GM06990 (cell line): ENCODE measurements at regions not wholly inside any gene's neighbourhood (a gene's known extent, or its start where the extent isn't known, plus 50 kb on each side); places are given as distances from the start of the nearest gene placed in this dataset.
A peak's percentile ranks its signal among the peaks of the same experiment; 100 is the strongest.
"Not testable (repeated sequence)": the region's sequence is repeated elsewhere in the genome, so short reads cannot be mapped to it uniquely, and the experiment has no call there.

Experiments used
- DNase-seq: peaks from one replicate; pipeline ENCODE4 v3.0.0-alpha.2; 2011; ENCODE audit not compliant: insufficient read length; ENCODE audit errors: extremely low read depth
- H3K27me3 ChIP-seq: replicated peaks from 2 replicates; pipeline ENCODE4 v1.6.0; 2011; ENCODE audit warnings: low read length; ENCODE audit not compliant: control insufficient read depth, insufficient read depth
- H3K36me3 ChIP-seq: 2 replicates; pipeline ENCODE4 v1.5.1; 2011; ENCODE audit warnings: low read length; ENCODE audit not compliant: control insufficient read depth, insufficient read depth
- H3K4me3 ChIP-seq: replicated peaks from 2 replicates; pipeline ENCODE4 v1.5.1; 2011; ENCODE audit warnings: low read depth, mild to moderate bottlenecking, control low read depth, low read length
- CTCF ChIP-seq: IDR thresholded peaks from 2 replicates; pipeline ENCODE4 v1.5.1; 2011; ENCODE audit warnings: low read length, control low read depth, mild to moderate bottlenecking, inconsistent platforms; ENCODE audit not compliant: insufficient read depth, poor library complexity, severe bottlenecking

- DNase-seq: peak; percentile 83
- peak overlapping the region; percentile 52 for H3K4me3 ChIP-seq
- no peaks in the 10 kb centered on the region for H3K36me3 ChIP-seq
- no peaks in the 10 kb centered on the region for H3K27me3 ChIP-seq
- TF ChIP-seq CTCF: no peak
These were observed 88.4 kb upstream of the ATF7IP2 start for GRCh38 chr16:10297341-10298006.

GRCh38 chr16:10300905-10301304 lies 85.0 kb upstream of the ATF7IP2 start:
- Histone ChIP-seq H3K4me3 (no peak overlapping the region), H3K27me3 (no peaks in the 10 kb centered on the region), H3K36me3 (no peaks in the 10 kb centered on the region)
- DNase-seq: no peak
- no peak for TF ChIP-seq CTCF

- H3K4me3 ChIP-seq, DNase-seq, H3K27me3 ChIP-seq, H3K36me3 ChIP-seq: not testable (repeated sequence)
These were observed 84.3 kb upstream of the ATF7IP2 start for GRCh38 chr16:10301547-10301946.

- no peak for TF ChIP-seq CTCF
- no peak for DNase-seq
- Histone ChIP-seq H3K4me3 (no peak overlapping the region), H3K36me3 (no peaks in the 10 kb centered on the region), H3K27me3 (no peaks in the 10 kb centered on the region)
These were observed 79.9 kb upstream of the ATF7IP2 start for GRCh38 chr16:10305912-10306311.

GRCh38 chr16:10308305-10309193 lies 77.3 kb upstream of the ATF7IP2 start:
- Histone ChIP-seq H3K36me3 (no peaks in the 10 kb centered on the region), H3K27me3 (no peaks in the 10 kb centered on the region), H3K4me3 (no peak overlapping the region)
- no peak for TF ChIP-seq CTCF
- peak; percentile 34 for DNase-seq

GRCh38 chr16:10309271-10309932 lies 76.5 kb upstream of the ATF7IP2 start:
- no peak for TF ChIP-seq CTCF
- no peaks in the 10 kb centered on the region for H3K36me3 ChIP-seq
- no peaks in the 10 kb centered on the region for H3K27me3 ChIP-seq
- H3K4me3 ChIP-seq: no peak overlapping the region
- DNase-seq: no peak
